ENCODE measurements at regions not wholly inside any gene's neighbourhood (a gene's known extent, or its start where the extent isn't known, plus 50 kb on each side); places are given as distances from the start of the nearest gene placed in this dataset.

DNA sequence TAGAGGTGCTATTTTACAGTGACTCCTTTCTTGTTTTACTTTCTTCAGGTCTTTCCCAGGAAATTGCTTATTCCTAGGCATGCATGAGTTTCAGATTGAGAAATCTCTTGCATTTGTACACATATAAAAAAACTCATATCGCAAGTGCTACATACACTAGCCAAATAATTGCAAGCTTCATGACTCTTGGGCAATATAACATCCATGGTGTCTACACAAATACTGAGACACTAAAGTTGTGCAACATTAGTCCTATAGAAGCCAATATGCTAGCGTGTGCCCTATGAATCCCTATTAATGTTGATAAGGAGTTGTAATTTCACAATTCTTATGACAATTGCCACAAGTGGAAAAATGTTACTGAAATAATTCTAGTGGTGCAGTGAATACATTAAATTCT, 591.0 kb downstream of the ADGRL2 start:
- Histone ChIP-seq H3K9me3 (ENCODE audit: low read depth, low read length) (no peaks in the 10 kb centered on the region), H3K27ac (no peak overlapping the region), H3K36me3 (ENCODE audit: insufficient read depth, low read length) (no peaks in the 10 kb centered on the region), H3K4me3 (no peak overlapping the region), H3K9ac (ENCODE audit: insufficient read length) (no peak overlapping the region)
- DNase-seq (ENCODE audit: low read depth, low spot score): no peak
- no peak for TF ChIP-seq EZH2 (IDR thresholded peaks at IDR 0.05)
- no peak for TF ChIP-seq FOXP2 (optimal IDR thresholded peaks at IDR 0.05; ENCODE audit: control extremely low read depth, extremely low read length, insufficient read depth)
- no peak for TF ChIP-seq POLR2AphosphoS5 (IDR thresholded peaks at IDR 0.05; ENCODE audit: borderline replicate concordance, low read depth, low read length)

DNA sequence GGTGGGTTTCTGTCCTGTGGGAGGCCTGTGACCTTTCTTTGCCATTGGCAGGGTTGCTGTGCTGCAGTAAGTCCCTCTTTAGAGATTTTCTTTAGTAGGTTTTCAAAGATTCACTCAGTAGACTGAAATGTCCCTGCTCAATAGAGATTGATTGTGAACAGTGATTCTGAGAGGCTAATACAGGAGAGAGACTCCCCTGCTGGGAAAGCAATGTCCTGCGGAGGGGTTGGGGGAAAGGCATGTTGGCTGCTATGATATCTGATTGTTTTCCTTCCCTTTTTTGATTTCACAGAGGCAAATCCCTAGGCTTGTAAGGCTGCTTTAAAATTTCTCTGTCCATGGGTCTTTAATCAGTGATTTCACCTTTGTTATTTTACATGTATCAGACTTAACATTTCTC, 589.9 kb downstream of the ADGRL2 start:
- no peak for DNase-seq (ENCODE audit: low read depth, low spot score)

DNA sequence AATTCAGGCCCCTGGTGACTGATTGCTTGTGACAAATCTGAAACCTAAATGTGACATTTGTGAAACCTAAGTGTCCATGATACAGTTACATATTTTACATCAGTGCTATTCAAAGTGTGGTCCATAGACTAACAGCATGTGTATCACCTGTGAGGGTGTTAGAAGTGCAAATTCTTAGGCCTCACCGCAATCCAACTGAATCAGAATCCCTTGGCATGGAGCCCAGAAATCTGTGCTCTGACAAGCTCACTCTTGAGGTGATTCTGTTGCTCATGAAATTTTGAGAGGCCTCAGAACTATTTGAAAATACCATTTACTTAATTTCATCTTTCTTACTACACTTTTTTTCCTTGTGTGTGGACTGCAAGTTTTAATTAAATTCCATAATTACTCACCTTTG, 587.9 kb downstream of the ADGRL2 start:
- Histone ChIP-seq H3K9ac (ENCODE audit: insufficient read length) (no peak overlapping the region), H3K4me3 (no peak overlapping the region), H3K36me3 (ENCODE audit: insufficient read depth, low read length) (no peaks in the 10 kb centered on the region), H3K27ac (no peak overlapping the region), H3K9me3 (ENCODE audit: low read depth, low read length) (no peaks in the 10 kb centered on the region)
- no peak for TF ChIP-seq POLR2AphosphoS5 (IDR thresholded peaks at IDR 0.05; ENCODE audit: borderline replicate concordance, low read depth, low read length)
- TF ChIP-seq FOXP2 (optimal IDR thresholded peaks at IDR 0.05; ENCODE audit: control extremely low read depth, extremely low read length, insufficient read depth): no peak
- TF ChIP-seq EZH2 (IDR thresholded peaks at IDR 0.05): no peak
- no peak for DNase-seq (ENCODE audit: low read depth, low spot score)

More for the DNA sequence above, 589.9 kb downstream of the ADGRL2 start:
- no peak overlapping the region for H3K4me3 ChIP-seq
- H3K9me3 ChIP-seq (ENCODE audit: low read depth, low read length): no peaks in the 10 kb centered on the region
- no peak for TF ChIP-seq POLR2AphosphoS5 (IDR thresholded peaks at IDR 0.05; ENCODE audit: borderline replicate concordance, low read depth, low read length)
- TF ChIP-seq EZH2 (IDR thresholded peaks at IDR 0.05): no peak
- TF ChIP-seq FOXP2 (optimal IDR thresholded peaks at IDR 0.05; ENCODE audit: control extremely low read depth, extremely low read length, insufficient read depth): no peak
- no peak overlapping the region for H3K27ac ChIP-seq
- no peaks in the 10 kb centered on the region for H3K36me3 ChIP-seq (ENCODE audit: insufficient read depth, low read length)
- no peak overlapping the region for H3K9ac ChIP-seq (ENCODE audit: insufficient read length)

DNA sequence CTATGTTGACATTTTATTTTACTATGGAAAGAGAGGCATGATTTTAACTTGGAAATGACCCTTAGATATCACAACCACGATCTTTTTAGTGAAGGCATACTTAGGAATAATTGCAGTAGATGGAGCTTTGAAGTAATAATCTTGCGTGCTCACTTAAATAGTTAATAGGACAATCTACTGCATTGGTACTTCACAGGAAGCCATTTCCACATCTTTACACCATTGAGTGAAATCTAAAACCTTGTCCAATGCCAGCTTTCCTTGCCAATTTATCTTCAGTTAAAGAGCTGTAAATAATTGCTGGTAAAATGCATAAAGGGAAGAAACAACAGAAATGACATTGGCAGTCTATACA, 586.3 kb downstream of the ADGRL2 start:
- no peak for DNase-seq (ENCODE audit: low read depth, low spot score)
- TF ChIP-seq POLR2AphosphoS5 (IDR thresholded peaks at IDR 0.05; ENCODE audit: borderline replicate concordance, low read depth, low read length) (no peak), FOXP2 (optimal IDR thresholded peaks at IDR 0.05; ENCODE audit: control extremely low read depth, extremely low read length, insufficient read depth) (no peak), EZH2 (IDR thresholded peaks at IDR 0.05) (no peak)
- H3K9me3 ChIP-seq (ENCODE audit: low read depth, low read length): no peaks in the 10 kb centered on the region
- H3K36me3 ChIP-seq (ENCODE audit: insufficient read depth, low read length): no peaks in the 10 kb centered on the region
- H3K27ac ChIP-seq: no peak overlapping the region
- H3K4me3 ChIP-seq: no peak overlapping the region
- no peak overlapping the region for H3K9ac ChIP-seq (ENCODE audit: insufficient read length)

DNA sequence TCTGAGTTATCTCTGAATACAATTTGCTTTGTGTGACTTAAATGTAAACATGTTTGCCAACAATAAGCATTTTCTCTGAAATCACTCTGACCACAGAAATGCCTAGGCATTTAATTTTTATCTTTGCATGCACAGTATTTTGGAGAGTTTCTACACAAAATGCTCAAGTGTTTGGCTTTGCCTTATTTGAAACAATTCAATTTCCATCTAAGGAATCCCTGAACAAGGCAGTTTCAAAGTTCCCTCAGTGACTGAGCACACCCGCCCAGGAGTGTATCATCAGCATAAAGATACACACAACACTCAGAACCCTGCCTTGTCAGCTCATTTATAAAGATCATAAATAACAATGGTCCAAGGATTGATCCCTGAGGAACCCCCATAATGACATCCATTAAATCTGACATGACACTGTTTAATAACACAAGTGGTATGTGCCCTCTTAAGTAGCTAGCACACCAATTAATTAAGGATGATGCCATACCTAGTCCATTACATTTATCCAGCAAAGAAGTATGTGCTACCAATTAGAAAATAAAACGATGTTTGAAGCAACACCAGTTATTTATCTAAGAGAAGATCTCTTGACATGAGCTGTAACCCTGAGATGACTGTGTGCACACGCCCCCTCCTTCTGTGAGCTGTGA, 585.8 kb downstream of the ADGRL2 start:
- Histone ChIP-seq H3K36me3 (ENCODE audit: insufficient read depth, low read length) (no peaks in the 10 kb centered on the region), H3K9ac (ENCODE audit: insufficient read length) (no peak overlapping the region), H3K9me3 (ENCODE audit: low read depth, low read length) (no peaks in the 10 kb centered on the region), H3K4me3 (no peak overlapping the region), H3K27ac (no peak overlapping the region)
- TF ChIP-seq POLR2AphosphoS5 (IDR thresholded peaks at IDR 0.05; ENCODE audit: borderline replicate concordance, low read depth, low read length) (no peak), FOXP2 (optimal IDR thresholded peaks at IDR 0.05; ENCODE audit: control extremely low read depth, extremely low read length, insufficient read depth) (no peak), EZH2 (IDR thresholded peaks at IDR 0.05) (no peak)
- DNase-seq (ENCODE audit: low read depth, low spot score): no peak

DNA sequence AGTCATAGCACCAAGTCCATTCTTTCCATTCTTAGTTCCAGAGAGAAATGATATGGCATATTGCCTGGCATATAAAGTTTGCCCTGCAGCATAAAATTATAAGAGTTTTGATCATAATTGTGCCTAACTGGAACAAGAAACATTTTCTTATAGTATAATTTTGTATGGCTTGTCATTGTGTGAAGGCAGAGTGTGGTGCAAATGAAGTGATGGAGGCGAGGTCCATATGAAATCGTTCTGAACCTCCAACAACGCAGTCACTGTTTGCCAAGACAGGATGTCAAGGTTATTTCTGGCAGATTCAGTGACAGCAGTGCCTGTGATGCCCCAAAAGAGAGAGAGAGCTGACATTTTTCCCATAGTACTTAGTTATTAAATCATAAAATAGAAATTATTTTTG, 584.0 kb downstream of the ADGRL2 start:
- Histone ChIP-seq H3K27ac (no peak overlapping the region), H3K4me3 (no peak overlapping the region), H3K9me3 (ENCODE audit: low read depth, low read length) (no peaks in the 10 kb centered on the region), H3K36me3 (ENCODE audit: insufficient read depth, low read length) (no peaks in the 10 kb centered on the region), H3K9ac (ENCODE audit: insufficient read length) (no peak overlapping the region)
- TF ChIP-seq POLR2AphosphoS5 (IDR thresholded peaks at IDR 0.05; ENCODE audit: borderline replicate concordance, low read depth, low read length) (no peak), EZH2 (IDR thresholded peaks at IDR 0.05) (no peak), FOXP2 (optimal IDR thresholded peaks at IDR 0.05; ENCODE audit: control extremely low read depth, extremely low read length, insufficient read depth) (no peak)
- DNase-seq (ENCODE audit: low read depth, low spot score): no peak

DNA sequence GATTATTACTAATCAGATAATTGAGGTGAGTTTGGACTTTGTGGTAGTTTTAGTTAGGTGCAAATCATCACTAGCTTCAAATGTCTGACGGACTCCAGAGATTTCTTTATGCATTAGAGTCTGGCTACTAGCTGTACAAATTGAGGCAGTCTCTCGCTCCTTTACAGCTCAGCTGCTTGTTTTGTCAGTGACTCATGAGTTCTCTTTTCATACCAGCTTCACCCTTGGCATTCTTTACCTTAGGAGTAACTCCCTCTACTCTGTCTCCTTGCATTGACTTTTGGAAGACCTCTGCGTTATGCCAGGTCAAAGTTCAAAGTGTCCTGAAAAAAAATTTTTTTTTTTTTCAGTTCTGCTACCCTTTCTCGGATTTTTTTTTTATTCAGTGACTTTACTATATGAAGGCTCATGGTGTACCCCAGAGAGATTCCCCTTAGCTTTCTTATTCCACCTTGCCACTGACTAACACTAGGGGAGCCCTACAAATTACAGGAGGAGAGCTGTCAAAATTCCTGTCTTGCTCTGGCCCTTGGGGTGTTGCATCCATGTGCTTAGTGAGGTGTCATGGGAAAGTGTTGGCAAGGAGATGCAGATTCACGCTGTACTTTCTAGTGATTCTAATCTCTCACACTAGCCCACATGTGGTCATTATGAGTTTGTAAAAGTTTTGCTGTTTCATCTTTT, 576.6 kb downstream of the ADGRL2 start:
- Histone ChIP-seq H3K27ac (no peak overlapping the region), H3K9me3 (ENCODE audit: low read depth, low read length) (no peaks in the 10 kb centered on the region), H3K4me3 (no peak overlapping the region), H3K9ac (ENCODE audit: insufficient read length) (no peak overlapping the region), H3K36me3 (ENCODE audit: insufficient read depth, low read length) (no peaks in the 10 kb centered on the region)
- DNase-seq (ENCODE audit: low read depth, low spot score): no peak
- TF ChIP-seq POLR2AphosphoS5 (IDR thresholded peaks at IDR 0.05; ENCODE audit: borderline replicate concordance, low read depth, low read length) (no peak), FOXP2 (optimal IDR thresholded peaks at IDR 0.05; ENCODE audit: control extremely low read depth, extremely low read length, insufficient read depth) (no peak), EZH2 (IDR thresholded peaks at IDR 0.05) (no peak)

DNA sequence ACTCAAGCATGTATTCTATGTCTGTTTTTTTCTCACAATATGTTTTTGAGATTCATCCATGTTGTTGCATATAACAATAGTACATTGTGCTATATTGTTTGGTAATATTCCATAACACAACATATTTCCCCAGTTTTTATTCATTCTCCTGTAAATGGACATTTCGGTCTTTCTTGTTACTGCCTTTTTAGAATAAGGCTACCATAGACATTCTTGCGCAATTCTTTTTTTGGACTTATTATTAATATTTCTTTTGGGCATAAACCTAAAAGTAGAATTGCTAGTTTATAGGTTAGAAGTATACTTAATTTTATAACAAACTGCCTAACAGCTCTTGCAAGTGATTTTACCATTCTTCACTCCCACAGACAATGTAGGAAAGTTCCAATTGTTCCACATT, 573.0 kb downstream of the ADGRL2 start:
- no peak for TF ChIP-seq POLR2AphosphoS5 (IDR thresholded peaks at IDR 0.05; ENCODE audit: borderline replicate concordance, low read depth, low read length)
- TF ChIP-seq FOXP2 (optimal IDR thresholded peaks at IDR 0.05; ENCODE audit: control extremely low read depth, extremely low read length, insufficient read depth): no peak
- TF ChIP-seq EZH2 (IDR thresholded peaks at IDR 0.05): no peak
- no peak overlapping the region for H3K4me3 ChIP-seq
- no peak overlapping the region for H3K9ac ChIP-seq (ENCODE audit: insufficient read length)
- no peak overlapping the region for H3K27ac ChIP-seq
- DNase-seq (ENCODE audit: low read depth, low spot score): no peak
- H3K36me3 ChIP-seq (ENCODE audit: insufficient read depth, low read length): no peaks in the 10 kb centered on the region
- H3K9me3 ChIP-seq (ENCODE audit: low read depth, low read length): no peaks in the 10 kb centered on the region

Measured in SK-N-MC (cell line).